IPS-NIHi11 (cell line): ENCODE measurements at regions not wholly inside any gene's neighbourhood (a gene's known extent, or its start where the extent isn't known, plus 50 kb on each side); places are given as distances from the start of the nearest gene placed in this dataset.
"Not testable (repeated sequence)": the region's sequence is repeated elsewhere in the genome, so short reads cannot be mapped to it uniquely, and the experiment has no call there.

Experiments
- DNase-seq: peaks from one replicate; pipeline ENCODE4 v3.0.0; 2012; ENCODE audit warnings: mixed read lengths, low spot score

GRCh38 chr2:181737302-181737701, 57.0 kb upstream of the NEUROD1 start:
- not testable (repeated sequence) for DNase-seq

- DNase-seq = peak; percentile 47
Measured at GRCh38 chr2:181738074-181738473, 57.8 kb upstream of the NEUROD1 start.

DNA sequence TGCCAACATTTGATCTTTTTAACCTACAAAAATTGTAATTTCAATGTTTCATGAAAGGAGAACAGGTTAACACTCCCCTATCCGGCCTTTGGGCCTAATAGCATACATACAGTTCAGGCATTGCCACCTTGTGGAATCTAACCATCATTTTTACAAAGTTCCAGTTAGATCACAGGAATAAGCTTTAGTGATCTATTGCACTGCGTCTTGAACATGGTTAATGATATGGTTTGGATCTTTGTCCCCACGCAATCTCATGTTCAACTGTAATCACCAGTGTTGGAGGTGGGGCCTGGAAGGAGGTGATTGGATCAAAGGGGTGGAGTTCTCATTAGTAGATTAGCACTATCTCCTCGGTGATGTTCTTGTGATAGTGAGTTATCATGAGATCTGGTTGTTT, 58.2 kb upstream of the NEUROD1 start:
- DNase-seq = no peak

DNA sequence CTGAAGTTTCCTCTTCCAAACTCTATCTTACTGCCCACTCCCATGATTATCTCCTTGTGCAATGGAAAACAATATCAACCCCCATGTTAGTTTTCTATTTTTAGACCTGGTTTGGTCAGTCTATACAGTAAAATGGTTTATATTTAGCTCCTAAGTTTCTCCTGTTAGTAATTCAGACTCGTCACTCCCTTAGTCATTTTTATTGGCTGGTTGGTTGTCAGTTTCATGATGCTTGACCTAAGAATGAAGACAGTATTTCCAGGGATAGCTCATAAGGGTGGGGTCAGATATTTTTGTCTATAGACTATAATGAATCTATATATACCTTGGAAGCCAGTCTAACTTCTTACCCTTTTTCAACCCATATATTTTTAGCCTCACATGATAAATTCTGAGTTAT, 61.4 kb upstream of the NEUROD1 start:
- DNase-seq = no peak

DNA sequence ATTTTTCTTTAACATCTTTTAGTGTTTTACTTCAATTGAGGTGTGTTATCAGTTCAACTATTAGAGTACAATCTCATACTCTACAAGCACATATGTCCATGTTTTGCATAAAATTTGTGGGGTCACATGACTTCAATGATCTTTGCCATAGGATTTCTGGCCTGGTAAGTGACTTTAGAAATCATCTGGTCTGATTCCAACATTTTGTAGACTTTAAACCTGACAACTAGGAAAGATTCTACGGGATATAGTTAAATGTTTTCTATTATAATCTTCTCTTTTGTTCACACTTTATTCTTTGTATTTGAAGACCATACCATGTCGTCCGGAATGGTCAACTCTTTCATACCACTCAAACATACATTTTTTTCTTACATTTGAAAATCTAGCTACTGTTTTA, 62.0 kb upstream of the NEUROD1 start:
- DNase-seq = no peak

GRCh38 chr2:181742922-181743722, 62.8 kb upstream of the NEUROD1 start:
- DNase-seq = peak; percentile 58

DNA sequence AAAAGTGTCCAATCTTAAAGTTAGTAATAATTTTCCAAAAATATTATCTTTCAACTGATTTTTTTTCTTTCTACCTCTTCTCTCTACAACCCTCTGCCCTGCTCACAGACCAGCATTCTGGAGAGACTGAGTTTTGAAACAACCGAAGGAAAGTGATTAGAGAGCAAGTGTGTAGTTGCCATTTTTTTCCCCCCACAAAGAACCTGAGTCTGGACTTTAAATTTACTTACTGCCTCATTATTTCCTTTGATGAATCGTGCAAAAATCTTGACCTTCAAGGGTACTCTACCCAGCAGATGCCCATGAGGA, 63.4 kb upstream of the NEUROD1 start:
- DNase-seq = no peak

DNA sequence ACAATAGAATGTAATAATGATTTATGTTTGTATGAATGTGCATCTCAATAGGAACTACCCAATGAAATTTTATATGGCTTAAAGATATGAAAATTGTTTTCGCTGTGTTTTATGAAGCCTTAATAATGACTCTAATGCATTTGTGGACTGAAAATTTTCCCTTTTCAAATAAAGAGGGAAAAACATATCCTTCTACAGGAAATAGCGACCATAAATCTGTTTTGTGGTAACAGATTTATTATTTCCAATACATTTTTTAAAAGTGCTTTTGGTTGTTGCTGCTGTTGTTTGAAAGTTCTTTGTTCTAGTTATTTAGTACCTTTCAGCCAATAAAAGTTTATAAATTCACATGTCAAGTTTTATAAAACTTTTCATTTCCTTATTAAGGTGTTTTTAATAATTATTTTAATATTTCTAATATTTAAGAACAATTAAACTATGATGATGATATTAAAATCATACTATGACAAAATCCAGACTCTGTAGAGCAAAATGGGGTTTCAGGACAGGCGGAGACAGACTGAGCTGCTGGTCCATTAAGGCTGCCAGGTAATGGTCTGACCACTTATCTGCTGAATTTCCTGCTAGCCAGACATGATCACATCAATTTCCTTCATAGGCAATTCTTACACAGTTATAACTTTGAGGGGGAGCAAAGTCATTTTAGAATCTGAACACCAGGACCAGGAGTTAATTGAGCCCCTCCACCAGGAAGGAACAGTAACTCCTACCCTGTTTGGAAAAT, 65.7 kb upstream of the NEUROD1 start:
- no peak for DNase-seq

DNA sequence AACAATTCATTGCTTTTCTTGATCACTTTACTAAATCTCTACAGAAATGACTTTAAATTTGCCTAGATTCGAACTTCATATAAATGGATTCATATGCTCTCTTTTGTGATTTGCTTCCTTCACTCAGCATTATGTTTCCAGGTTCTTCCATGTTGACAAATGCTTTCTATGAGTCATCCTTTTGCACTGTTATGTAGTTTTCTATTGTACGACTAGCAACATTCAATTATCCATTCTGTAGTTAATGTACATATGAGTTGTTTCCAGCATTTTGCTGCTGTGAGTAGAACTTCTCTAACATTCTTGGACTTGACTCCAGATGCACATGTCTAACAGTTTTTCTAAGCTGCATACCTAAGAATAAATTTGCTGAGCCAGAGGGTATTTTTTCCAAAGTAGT, 66.5 kb upstream of the NEUROD1 start:
- DNase-seq = no peak

DNA sequence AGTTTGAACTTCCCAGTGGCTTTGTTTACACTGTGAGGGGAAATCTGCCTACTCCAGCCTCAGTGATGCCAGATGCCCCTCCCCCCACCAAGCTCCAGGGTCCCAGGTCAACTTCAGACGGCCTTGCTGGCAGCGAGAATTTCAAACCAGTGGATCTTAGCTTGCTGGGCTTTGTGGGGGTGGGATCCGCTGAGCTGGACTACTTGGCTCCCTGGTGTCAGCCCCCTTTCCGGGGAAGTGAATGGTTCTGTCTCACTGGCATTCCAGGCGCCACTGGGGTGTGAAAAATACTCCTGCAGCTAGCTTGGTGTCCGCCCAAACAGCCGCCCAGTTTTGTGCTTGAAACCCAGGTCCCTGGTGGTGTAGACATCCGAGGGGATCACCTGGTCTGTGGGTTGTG, 70.0 kb upstream of the NEUROD1 start:
- DNase-seq = no peak

DNA sequence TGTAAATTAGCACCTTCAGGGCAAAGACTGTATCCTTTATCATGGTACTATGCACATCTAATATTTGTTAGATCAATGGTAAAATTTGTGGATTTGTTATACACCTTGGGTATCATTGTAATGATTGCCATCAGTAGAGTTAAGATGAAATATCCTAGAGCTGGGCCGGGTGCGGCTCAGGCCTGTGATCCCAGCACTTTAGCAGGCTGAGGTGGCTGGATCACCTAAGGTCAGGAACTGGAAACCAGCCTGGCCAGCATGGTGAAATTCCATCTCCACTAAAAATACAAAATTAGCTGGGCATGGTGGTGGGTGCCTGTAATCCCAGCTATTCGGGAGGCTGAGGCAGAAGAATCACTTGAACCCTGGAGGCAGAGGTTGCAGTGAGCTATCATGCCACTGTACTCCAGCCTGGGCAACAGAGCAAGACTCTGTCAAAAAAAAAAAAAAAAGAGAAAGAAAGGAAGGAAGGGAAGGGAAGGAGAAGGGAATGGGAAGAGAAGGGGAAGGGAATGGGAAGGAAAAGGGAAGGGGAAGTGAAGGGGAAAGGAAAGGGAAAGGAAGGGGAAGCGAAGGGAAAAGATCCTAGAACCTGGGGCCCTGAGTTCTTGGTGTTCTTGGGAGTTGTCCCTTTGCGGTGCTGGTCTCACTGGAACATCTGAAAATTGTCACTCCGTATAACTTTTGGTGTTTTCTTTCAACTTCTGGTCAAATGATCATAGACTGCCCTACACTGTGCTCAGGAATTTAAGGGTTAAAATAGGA, 71.1 kb upstream of the NEUROD1 start:
- no peak for DNase-seq

- DNase-seq = no peak
Measured at GRCh38 chr2:181752301-181752700, 72.0 kb upstream of the NEUROD1 start.

DNA sequence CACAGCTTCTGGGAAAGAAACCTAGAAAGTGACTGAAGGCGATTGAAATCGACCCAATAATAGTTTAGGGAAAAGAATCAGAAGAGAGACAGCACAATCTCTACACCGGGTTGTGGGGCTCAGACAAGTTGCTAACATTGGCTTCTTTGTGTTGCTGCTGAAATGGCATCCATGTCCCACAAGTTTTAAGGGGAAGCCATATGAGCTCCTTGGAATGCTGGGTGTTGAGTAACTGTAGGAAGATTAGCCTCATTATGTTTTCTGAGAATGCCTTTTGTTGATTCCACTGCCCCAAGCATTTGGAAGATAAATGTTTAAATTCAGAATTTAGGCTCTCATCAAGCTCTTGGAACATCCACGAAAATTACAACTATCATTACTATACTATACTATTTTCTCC, 73.4 kb upstream of the NEUROD1 start:
- DNase-seq = no peak

GRCh38 chr2:181754105-181754504, 73.8 kb upstream of the NEUROD1 start:
- DNase-seq = no peak

DNA sequence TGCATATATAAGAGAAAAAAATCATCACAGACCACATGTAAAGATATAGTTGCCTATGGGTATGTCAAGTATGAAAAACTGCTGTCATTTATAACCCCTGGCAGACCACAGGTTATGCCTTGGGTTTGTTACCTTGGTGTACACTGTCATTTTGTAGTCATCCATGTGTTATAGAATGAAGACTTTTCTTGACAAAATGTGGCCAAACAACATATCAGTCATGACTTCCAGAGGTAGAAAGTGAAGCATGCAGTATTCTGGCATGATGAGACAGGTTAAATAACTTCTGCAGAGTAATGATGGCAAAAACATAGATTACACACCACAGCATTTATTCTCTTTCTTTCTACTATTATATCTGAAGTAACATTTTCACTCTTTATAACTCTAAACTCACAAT, 74.9 kb upstream of the NEUROD1 start:
- DNase-seq = no peak

- no peak for DNase-seq
Measured at GRCh38 chr2:181760521-181760920, 80.2 kb upstream of the NEUROD1 start.

DNA sequence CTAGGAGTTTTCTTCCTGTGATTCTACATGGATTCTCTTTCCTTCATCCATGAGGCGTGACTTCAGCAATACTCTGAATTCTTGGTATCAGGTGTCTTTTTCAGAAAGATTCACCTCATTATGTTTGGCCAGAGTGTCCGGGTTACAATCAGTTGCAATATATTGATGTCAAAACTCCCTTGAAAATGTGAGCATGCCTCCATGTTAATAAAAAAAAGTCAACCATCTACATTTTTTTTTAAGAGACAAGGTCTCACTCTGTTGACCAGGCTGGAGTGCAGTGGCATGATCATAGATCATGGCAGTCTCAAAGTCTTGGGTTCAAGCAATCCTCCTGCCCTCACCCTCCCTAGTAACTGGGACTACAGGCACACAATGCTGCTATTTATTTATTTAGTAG, 80.9 kb upstream of the NEUROD1 start:
- no peak for DNase-seq

DNA sequence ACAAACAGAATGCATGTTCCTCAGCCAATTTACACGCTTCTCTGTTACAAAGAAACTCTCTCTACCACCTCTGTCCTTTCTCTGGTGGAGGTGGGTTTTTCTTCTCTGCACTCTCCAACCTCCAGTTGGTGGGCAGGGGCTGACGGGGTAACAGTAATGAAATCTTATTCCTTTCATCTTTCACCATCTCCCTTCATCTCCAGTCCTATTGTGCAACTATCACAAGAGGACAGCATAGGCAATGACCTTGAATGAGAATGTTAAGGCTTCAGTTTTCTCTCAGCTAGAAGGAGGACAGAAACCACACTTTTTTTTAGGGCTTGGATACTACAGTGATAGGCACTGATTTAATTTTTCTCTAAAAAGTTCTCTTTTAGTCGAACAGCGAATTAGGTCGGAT, 81.7 kb upstream of the NEUROD1 start:
- DNase-seq = no peak

- DNase-seq = no peak
Measured at GRCh38 chr2:181762848-181763247, 82.5 kb upstream of the NEUROD1 start.

- no peak for DNase-seq
Measured at GRCh38 chr2:181763423-181763822, 83.1 kb upstream of the NEUROD1 start.

GRCh38 chr2:181764095-181764963, 84.0 kb upstream of the NEUROD1 start:
- no peak for DNase-seq

GRCh38 chr2:181766129-181766528, 85.8 kb upstream of the NEUROD1 start:
- no peak for DNase-seq
